ENCODE measurements at regions not wholly inside any gene's neighbourhood (a gene's known extent, or its start where the extent isn't known, plus 50 kb on each side); places are given as distances from the start of the nearest gene placed in this dataset.

- TF ChIP-seq POLR2AphosphoS5 (IDR thresholded peaks at IDR 0.05; ENCODE audit: insufficient read depth, low read depth, low read length) = no peak
- TF ChIP-seq MYC (IDR thresholded peaks at IDR 0.05; ENCODE audit: low read depth, low read length) = no peak
- no peak for TF ChIP-seq POLR2A (IDR thresholded peaks at IDR 0.05; ENCODE audit: low read depth, low read length)
- TF ChIP-seq JUN (IDR thresholded peaks at IDR 0.05; ENCODE audit: borderline replicate concordance, insufficient read depth, insufficient read length, low read depth) = no peak
- no peak for TF ChIP-seq EZH2 (IDR thresholded peaks at IDR 0.05; ENCODE audit: borderline replicate concordance, low read depth, low read length, severe bottlenecking)
- no peak for TF ChIP-seq GATA2 (IDR thresholded peaks at IDR 0.05; ENCODE audit: insufficient read depth, insufficient read length, low read depth, low read length)
- TF ChIP-seq CTCF (IDR thresholded peaks at IDR 0.05; ENCODE audit: extremely low read depth in 1 of 2, insufficient read depth in 1 of 2, low read depth in 1 of 2, low read length in 2 of 2) = no peak
- TF ChIP-seq FOS (IDR thresholded peaks at IDR 0.05; ENCODE audit: borderline replicate concordance, insufficient read depth, low read length) = no peak
- TF ChIP-seq, protein P1, sequence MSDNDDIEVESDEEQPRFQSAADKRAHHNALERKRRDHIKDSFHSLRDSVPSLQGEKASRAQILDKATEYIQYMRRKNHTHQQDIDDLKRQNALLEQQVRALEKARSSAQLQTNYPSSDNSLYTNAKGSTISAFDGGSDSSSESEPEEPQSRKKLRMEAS (IDR thresholded peaks at IDR 0.05; ENCODE audit: insufficient read depth, insufficient read length) = no peak
- POLR2A ChIA-PET = no interaction called here
- Histone ChIP-seq H3K4me1 (ENCODE audit: control insufficient read depth, extremely low read depth, insufficient read depth, low read length) (no peaks in the 10 kb centered on the region), H4K20me1 (replicated peaks; ENCODE audit: control insufficient read depth, extremely low read depth, insufficient read depth, low read length) (no peaks in the 10 kb centered on the region), H3K9me3 (replicated peaks; ENCODE audit: control insufficient read depth, insufficient read depth, low read length) (no peaks in the 10 kb centered on the region), H3K9me1 (replicated peaks; ENCODE audit: control insufficient read depth, extremely low read depth, insufficient read depth, low read length) (no peaks in the 10 kb centered on the region), H3K36me3 (ENCODE audit: control insufficient read depth in 2 of 2, extremely low read depth in 1 of 2, insufficient read depth in 2 of 2, low read length in 2 of 2) (no peaks in the 10 kb centered on the region), H3K4me3 (replicated peaks in 1 of 3; ENCODE audit: insufficient read depth in 1 of 3, low read depth in 1 of 3, low read length in 3 of 3) (no peak overlapping the region), H3K9ac (replicated peaks; ENCODE audit: extremely low read depth, insufficient read depth, low read length) (no peak overlapping the region), H3K27ac (ENCODE audit: insufficient read depth, low read depth, low read length) (no peak overlapping the region), H3K27me3 (ENCODE audit: control insufficient read depth in 2 of 2, insufficient read depth in 2 of 2, low read length in 2 of 2) (no peaks in the 10 kb centered on the region), H2AFZ (ENCODE audit: low read depth, low read length) (no peak overlapping the region), H3K79me2 (ENCODE audit: control insufficient read depth, insufficient read depth, low read length) (no peaks in the 10 kb centered on the region), H3K4me2 (ENCODE audit: insufficient read depth, low read length) (no peak overlapping the region)
- dilution Hi-C loops (cut with MboI; ENCODE audit: extremely low pct_ligation_motif_present, low sequenced_read_pairs) (no loop called here), intact Hi-C loops (cut with micrococcal nuclease) (no loop called here)
- FAIRE-seq = no peak
- BruUV-seq (replicated peaks) = no TSS peak
- CTCF ChIA-PET = no interaction called here
- DNase-seq (ENCODE audit: low read depth, low spot score) = no peak
Measured at GRCh38 chr4:156312261-156312847, 358.7 kb upstream of the CTSO start.

Data from endothelial cell of umbilical vein (primary cell).